GM12892 (cell line): ENCODE measurements at regions not wholly inside any gene's neighbourhood (a gene's known extent, or its start where the extent isn't known, plus 50 kb on each side); places are given as distances from the start of the nearest gene placed in this dataset.

Source experiments
- POLR2AphosphoS5 ChIP-seq: IDR thresholded peaks from 2 replicates; pipeline ENCODE4 v1.6.1; 2011; ENCODE audit warnings: low read depth, low read length, control low read depth
- TAF1 ChIP-seq: IDR thresholded peaks from 2 replicates; pipeline ENCODE4 v1.6.1; 2011; ENCODE audit warnings: low read depth, mild to moderate bottlenecking, control low read depth, low read length, borderline replicate concordance

GRCh38 chr11:41713030-41713429 lies 253.6 kb upstream of the LRRC4C start:
- TF ChIP-seq POLR2AphosphoS5, result no peak
- no peak for TF ChIP-seq TAF1
